Kidney (tissue), 13 donors: ENCODE measurements at regions not wholly inside any gene's neighbourhood (a gene's known extent, or its start where the extent isn't known, plus 50 kb on each side); places are given as distances from the start of the nearest gene placed in this dataset.

Source experiments
- DNase-seq, 5 donors: peaks; one replicate each; pipeline ENCODE4 v3.0.0-alpha.2; 2013 to 2020
- FAIRE-seq: peaks from 2 replicates; lab custom pipeline; 2012; peaks lifted over from hg19 to GRCh38; lab: Jason Lieb, UNC
- H3K27ac ChIP-seq, 2 donors: one replicate each; pipeline ENCODE4 v1.7.0; 2013; ENCODE audit warnings: low read depth in 2 of 2, low read length in 2 of 2, inconsistent platforms in 1 of 2
- H3K27me3 ChIP-seq: one replicate; pipeline ENCODE4 v1.7.1; 2013; ENCODE audit warnings: low read length, inconsistent platforms; ENCODE audit not compliant: control insufficient read depth, insufficient read depth
- H3K36me3 ChIP-seq, 3 donors: one replicate each; pipeline versions ENCODE4 v1.7.0 to v1.7.1; 2013; ENCODE audit warnings: low read length in 3 of 3, control low read depth in 1 of 3, inconsistent platforms in 1 of 3; ENCODE audit not compliant: insufficient read depth in 3 of 3, control insufficient read depth in 2 of 3
- H3K4me1 ChIP-seq, 3 donors: one replicate each; pipeline versions ENCODE4 v1.7.0 to v1.7.1; 2013; ENCODE audit warnings: low read length in 3 of 3, inconsistent platforms in 1 of 3, low read depth in 1 of 3; ENCODE audit not compliant: control insufficient read depth in 2 of 3, insufficient read depth in 2 of 3
- H3K4me3 ChIP-seq, 3 donors: one replicate each; pipeline versions ENCODE4 v1.7.0 to v1.8.1; 2013; ENCODE audit warnings: low read length in 3 of 3, control low read depth in 1 of 3, inconsistent platforms in 1 of 3
- H3K9ac ChIP-seq, 3 donors: one replicate each; pipeline versions ENCODE4 v1.7.0 to v1.7.1; 2013; ENCODE audit warnings: low read length in 3 of 3, control low read depth in 1 of 3, inconsistent platforms in 1 of 3
- H3K9me3 ChIP-seq, 3 donors: one replicate each; pipeline versions ENCODE4 v1.7.0 to v1.7.1; 2013; ENCODE audit warnings: low read length in 3 of 3, control low read depth in 1 of 3, inconsistent platforms in 1 of 3; ENCODE audit not compliant: control insufficient read depth in 2 of 3, insufficient read depth in 1 of 3
- CTCF ChIP-seq: IDR thresholded peaks from 3 replicates; pipeline ENCODE4 v1.5.1; 2012; ENCODE audit warnings: mild to moderate bottlenecking, moderate library complexity, borderline replicate concordance; ENCODE audit not compliant: insufficient read depth; ENCODE audit errors: extremely low read depth
- intact Hi-C: fragments of 100-400 bp; cut with DNase I; formaldehyde crosslinking; loops from one replicate; pipeline ENCODE4 v1.11.1; 2022
- donor health status: control.
- donor health status: control.
- donor health status: control.
- donor health status: control.
- donor health status: control.
- donor health status: DM: yes; HTN: yes; CAD: no.
- donor health status: Normal renal cell carcinoma (clear cell type).

DNA sequence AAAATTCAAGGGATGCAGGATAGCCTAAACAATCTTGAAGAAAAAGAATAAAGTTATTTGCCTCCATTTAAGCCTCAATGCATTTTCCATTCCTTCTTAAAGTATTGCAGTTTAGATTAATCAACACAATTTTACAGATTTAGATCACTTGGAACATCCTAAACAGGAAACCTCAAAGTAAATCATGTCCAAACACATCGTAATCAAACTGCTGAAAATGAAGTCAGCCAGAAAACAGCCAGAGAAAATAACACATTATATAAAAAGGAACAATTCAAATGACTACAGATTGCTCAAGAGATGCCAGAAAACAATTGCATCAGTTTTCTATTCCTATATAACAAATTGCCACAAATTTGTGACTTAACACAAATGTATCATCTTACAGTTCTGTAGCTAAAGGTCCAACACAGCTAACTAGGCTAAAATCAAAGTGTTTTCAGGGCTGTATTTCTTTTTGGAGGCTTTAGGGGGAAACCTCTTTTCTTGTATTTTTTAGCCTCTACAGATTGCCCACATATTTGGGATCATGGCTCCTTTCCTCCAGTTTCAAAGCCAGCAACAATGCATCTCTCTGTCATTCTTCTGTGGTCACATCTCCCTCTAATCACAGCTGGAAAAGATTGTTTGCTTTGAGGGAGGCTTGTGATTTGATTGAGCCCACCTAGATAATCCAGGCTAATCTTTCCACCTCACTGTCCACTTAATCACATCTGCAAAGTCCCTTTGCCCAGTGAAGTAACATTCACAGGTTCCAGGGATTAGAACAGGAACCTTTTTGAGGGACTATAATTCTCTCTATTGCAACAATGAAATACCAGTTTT is 543.3 kb upstream of the UBE2E2 start:
- DNase-seq, result peak in 1 of 5 donors; percentile 26
- no peak for FAIRE-seq
- Histone ChIP-seq H3K36me3 (no peaks in the 10 kb centered on the region), H3K27ac (no peak overlapping the region), H3K27me3 (no peaks in the 10 kb centered on the region), H3K9ac (no peak overlapping the region), H3K9me3 (no peaks in the 10 kb centered on the region), H3K4me3 (no peak overlapping the region), H3K4me1 (no peaks in the 10 kb centered on the region)
- intact Hi-C loops, result no loop called here
- no peak for TF ChIP-seq CTCF

- intact Hi-C loops, result no loop called here
- no peak overlapping the region for H3K4me3 ChIP-seq
- no peaks in the 10 kb centered on the region for H3K9me3 ChIP-seq
- no peak for FAIRE-seq
- no peaks in the 10 kb centered on the region for H3K27me3 ChIP-seq
- no peaks in the 10 kb centered on the region for H3K36me3 ChIP-seq
- no peaks in the 10 kb centered on the region for H3K4me1 ChIP-seq
- no peak for DNase-seq
- TF ChIP-seq CTCF, result no peak
- no peak overlapping the region for H3K9ac ChIP-seq
- no peak overlapping the region for H3K27ac ChIP-seq
These were observed 542.5 kb upstream of the UBE2E2 start for GRCh38 chr3:22660606-22661005.

- H3K36me3 ChIP-seq, result no peaks in the 10 kb centered on the region
- H3K4me1 ChIP-seq, result no peaks in the 10 kb centered on the region
- FAIRE-seq (no peak), DNase-seq (no peak)
- no peak overlapping the region for H3K9ac ChIP-seq
- H3K27ac ChIP-seq, result no peak overlapping the region
- H3K4me3 ChIP-seq, result no peak overlapping the region
- no peak for TF ChIP-seq CTCF
- no peaks in the 10 kb centered on the region for H3K9me3 ChIP-seq
- H3K27me3 ChIP-seq, result no peaks in the 10 kb centered on the region
- intact Hi-C loops, result no loop called here
These were observed 541.9 kb upstream of the UBE2E2 start for GRCh38 chr3:22661121-22661700.
